SK-N-SH treated with all-trans-retinoic acid at 6 μM for 48 hours (cell line): ENCODE measurements at regions not wholly inside any gene's neighbourhood (a gene's known extent, or its start where the extent isn't known, plus 50 kb on each side); places are given as distances from the start of the nearest gene placed in this dataset.

Experiments used
- ATAC-seq: fragments of 200-7000 bp; cut with Tn5 transposase; 3 replicates; pipeline ENCODE4 v1.9.1; 2020; ENCODE audit warnings: mild to moderate bottlenecking, moderate library complexity
- ARNTL ChIP-seq: fragments of 450-650 bp; formaldehyde crosslinking; IDR thresholded peaks from 2 replicates; pipeline ENCODE4 v1.5.0; 2020; ENCODE audit warnings: low read depth, mild to moderate bottlenecking, moderate library complexity, borderline replicate concordance
- BACH2 ChIP-seq: fragments of 250-450 bp; sonication (Bioruptor Pico); IDR thresholded peaks from 2 replicates; pipeline ENCODE4 v1.9.0; 2021; ENCODE audit warnings: mild to moderate bottlenecking, borderline replicate concordance
- CSDC2 ChIP-seq: fragments of 250-450 bp; sonication (Bioruptor Pico); IDR thresholded peaks from 2 replicates; pipeline ENCODE4 v1.5.0; 2020; ENCODE audit warnings: mild to moderate bottlenecking, moderate library complexity
- ESRRG ChIP-seq: fragments of 250-450 bp; sonication (Bioruptor Pico); IDR thresholded peaks from 2 replicates; pipeline ENCODE4 v1.6.1; 2021; ENCODE audit warnings: mild to moderate bottlenecking
- GLIS3 ChIP-seq: fragments of 250-450 bp; sonication (Bioruptor Pico); IDR thresholded peaks from 2 replicates; pipeline ENCODE4 v1.5.0; 2020; ENCODE audit warnings: mild to moderate bottlenecking, moderate library complexity
- ISL1 ChIP-seq: fragments of 250-450 bp; sonication (Bioruptor Pico); IDR thresholded peaks from 2 replicates; pipeline ENCODE4 v2.1.2; 2022; ENCODE audit warnings: mild to moderate bottlenecking, moderate library complexity
- OSR1 ChIP-seq: fragments of 250-450 bp; sonication (Bioruptor Pico); IDR thresholded peaks from 2 replicates; pipeline ENCODE4 v1.8.0; 2022; ENCODE audit warnings: moderate library complexity, mild to moderate bottlenecking, inconsistent platforms
- PPARA ChIP-seq: fragments of 250-450 bp; sonication (Bioruptor Pico); IDR thresholded peaks from 2 replicates; pipeline ENCODE4 v1.5.0; 2020; ENCODE audit warnings: mild to moderate bottlenecking, borderline replicate concordance
- SNAI2 ChIP-seq: fragments of 250-450 bp; sonication (Bioruptor Pico); IDR thresholded peaks from 2 replicates; pipeline ENCODE4 v1.5.0; 2020; ENCODE audit warnings: mild to moderate bottlenecking, moderate library complexity
- TCF4 ChIP-seq: fragments of 250-450 bp; sonication (Bioruptor Pico); IDR thresholded peaks from 2 replicates; pipeline ENCODE4 v1.8.0; 2021; ENCODE audit warnings: mild to moderate bottlenecking, moderate library complexity, borderline replicate concordance
- TOX ChIP-seq: fragments of 250-450 bp; sonication (Bioruptor Pico); IDR thresholded peaks from 2 replicates; pipeline ENCODE4 v1.8.0; 2021; ENCODE audit warnings: mild to moderate bottlenecking, moderate library complexity, borderline replicate concordance
- ZC3H10 ChIP-seq: fragments of 250-450 bp; sonication (Bioruptor Pico); IDR thresholded peaks from 2 replicates; pipeline ENCODE4 v1.5.1; 2021; ENCODE audit warnings: mild to moderate bottlenecking, moderate library complexity
- ZFP3 ChIP-seq: fragments of 250-450 bp; sonication (Bioruptor Pico); IDR thresholded peaks from 2 replicates; pipeline ENCODE4 v1.5.0; 2020; ENCODE audit warnings: mild to moderate bottlenecking, moderate library complexity
- ZFP30 ChIP-seq: fragments of 450-650 bp; formaldehyde crosslinking; IDR thresholded peaks from 2 replicates; pipeline ENCODE4 v1.5.0; 2022; ENCODE audit warnings: mild to moderate bottlenecking, moderate library complexity
- ZNF565 ChIP-seq: fragments of 450-650 bp; formaldehyde crosslinking; conservative IDR thresholded peaks from 2 replicates; pipeline ENCODE4 v1.5.0; 2020; ENCODE audit warnings: low read depth, mild to moderate bottlenecking, moderate library complexity
- ZNF70 ChIP-seq: fragments of 450-650 bp; formaldehyde crosslinking; IDR thresholded peaks from 2 replicates; pipeline ENCODE4 v1.5.0; 2020; ENCODE audit warnings: mild to moderate bottlenecking, moderate library complexity
- ZNF8 ChIP-seq: fragments of 450-650 bp; formaldehyde crosslinking; IDR thresholded peaks from 2 replicates; pipeline ENCODE4 v1.5.0; 2020; ENCODE audit warnings: mild to moderate bottlenecking, moderate library complexity
- TF ChIP-seq, protein P1 (sequence below): fragments of 250-450 bp; sonication (Bioruptor Pico); IDR thresholded peaks from 2 replicates; pipeline ENCODE4 v1.5.1; 2021; ENCODE audit warnings: mild to moderate bottlenecking, moderate library complexity
- TF ChIP-seq, protein P2 (sequence below): fragments of 250-450 bp; sonication (Bioruptor Pico); IDR thresholded peaks from 2 replicates; pipeline ENCODE4 v1.8.0; 2021; ENCODE audit warnings: low read depth, mild to moderate bottlenecking, moderate library complexity, borderline replicate concordance
- TF ChIP-seq, protein P3 (sequence below): fragments of 250-450 bp; sonication (Bioruptor Pico); IDR thresholded peaks from 2 replicates; pipeline ENCODE4 v1.8.0; 2020; ENCODE audit warnings: mild to moderate bottlenecking, moderate library complexity, borderline replicate concordance
- TF ChIP-seq, protein P4 (sequence below): fragments of 250-450 bp; sonication (Bioruptor Pico); IDR thresholded peaks from 2 replicates; pipeline ENCODE4 v1.5.1; 2020; ENCODE audit warnings: low read depth, mild to moderate bottlenecking, moderate library complexity

DNA sequence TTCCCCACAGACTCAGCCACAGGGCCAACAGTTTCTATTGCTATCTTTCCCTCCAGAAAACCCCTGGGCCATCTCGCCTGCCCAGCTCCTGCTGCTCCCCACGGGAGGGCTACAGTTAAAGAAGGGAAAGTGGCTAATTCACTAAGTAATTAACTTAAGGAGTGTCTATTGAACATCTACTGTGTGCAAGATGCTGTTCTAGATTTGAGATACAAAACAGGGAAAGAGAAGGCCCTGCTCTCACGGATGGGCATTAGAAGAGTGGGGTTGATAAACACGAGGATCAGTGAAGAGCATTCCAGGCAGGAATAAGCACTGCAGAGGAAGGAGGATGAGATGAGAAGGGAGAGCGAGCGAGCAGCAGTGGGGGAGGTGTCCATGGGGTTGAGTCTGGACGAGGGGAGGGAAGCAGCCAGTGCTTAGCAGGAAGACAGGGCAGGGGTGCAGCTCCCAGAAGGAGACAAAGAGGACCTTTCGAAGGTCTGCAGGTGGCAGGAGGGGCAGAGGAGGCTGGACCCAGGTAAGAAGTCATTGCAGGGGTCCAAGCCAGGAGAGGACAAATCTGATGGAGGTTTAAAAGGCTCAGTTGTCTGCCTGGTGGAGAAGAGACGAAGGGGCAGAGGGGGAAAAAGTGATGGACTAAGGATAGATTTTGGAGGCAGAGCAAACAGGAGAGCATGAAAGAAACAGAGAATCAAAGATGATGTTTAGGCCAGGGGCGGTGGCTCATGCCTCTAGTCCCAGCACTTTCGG, 64.7 kb downstream of the KLF15 start:
- no peak for TF ChIP-seq TCF4 (CRISPR knock-in tag)
- no peak for TF ChIP-seq ISL1 (CRISPR knock-in tag)
- no peak for TF ChIP-seq ZC3H10 (CRISPR knock-in tag)
- TF ChIP-seq BACH2 = no peak
- TF ChIP-seq TOX (CRISPR knock-in tag) = no peak
- no peak for TF ChIP-seq SNAI2 (CRISPR knock-in tag)
- TF ChIP-seq, protein P1, sequence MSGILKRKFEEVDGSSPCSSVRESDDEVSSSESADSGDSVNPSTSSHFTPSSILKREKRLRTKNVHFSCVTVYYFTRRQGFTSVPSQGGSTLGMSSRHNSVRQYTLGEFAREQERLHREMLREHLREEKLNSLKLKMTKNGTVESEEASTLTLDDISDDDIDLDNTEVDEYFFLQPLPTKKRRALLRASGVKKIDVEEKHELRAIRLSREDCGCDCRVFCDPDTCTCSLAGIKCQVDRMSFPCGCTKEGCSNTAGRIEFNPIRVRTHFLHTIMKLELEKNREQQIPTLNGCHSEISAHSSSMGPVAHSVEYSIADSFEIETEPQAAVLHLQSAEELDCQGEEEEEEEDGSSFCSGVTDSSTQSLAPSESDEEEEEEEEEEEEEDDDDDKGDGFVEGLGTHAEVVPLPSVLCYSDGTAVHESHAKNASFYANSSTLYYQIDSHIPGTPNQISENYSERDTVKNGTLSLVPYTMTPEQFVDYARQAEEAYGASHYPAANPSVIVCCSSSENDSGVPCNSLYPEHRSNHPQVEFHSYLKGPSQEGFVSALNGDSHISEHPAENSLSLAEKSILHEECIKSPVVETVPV (CRISPR knock-in tag) = no peak
- TF ChIP-seq ESRRG (CRISPR knock-in tag) = no peak
- no peak for TF ChIP-seq ZFP3 (CRISPR knock-in tag)
- TF ChIP-seq OSR1 (CRISPR knock-in tag) = no peak
- ATAC-seq = no peak

DNA sequence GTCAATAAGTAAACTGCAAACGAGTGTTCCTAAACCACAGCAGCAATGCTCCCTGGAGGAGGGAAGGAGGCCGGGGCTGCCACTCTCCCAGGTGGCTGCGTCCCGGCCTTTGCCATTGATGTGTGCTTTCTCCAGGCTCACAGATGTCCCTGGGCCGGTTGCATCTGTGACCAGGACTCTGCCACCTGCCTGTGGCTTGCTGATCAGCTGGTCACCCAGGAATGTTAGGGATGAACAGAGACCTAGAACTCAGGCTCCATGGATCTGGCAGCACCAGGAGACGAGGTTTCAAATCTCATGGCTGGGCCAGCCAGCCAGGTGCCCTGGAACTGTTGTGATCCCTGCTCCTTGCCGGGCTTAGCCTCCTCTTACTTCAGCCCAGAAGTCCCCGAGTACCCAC, 65.7 kb downstream of the KLF15 start:
- ATAC-seq = no peak
- no peak for TF ChIP-seq TCF4 (CRISPR knock-in tag)
- TF ChIP-seq ISL1 (CRISPR knock-in tag) = no peak
- TF ChIP-seq PPARA (CRISPR knock-in tag) = no peak
- TF ChIP-seq, protein P2, sequence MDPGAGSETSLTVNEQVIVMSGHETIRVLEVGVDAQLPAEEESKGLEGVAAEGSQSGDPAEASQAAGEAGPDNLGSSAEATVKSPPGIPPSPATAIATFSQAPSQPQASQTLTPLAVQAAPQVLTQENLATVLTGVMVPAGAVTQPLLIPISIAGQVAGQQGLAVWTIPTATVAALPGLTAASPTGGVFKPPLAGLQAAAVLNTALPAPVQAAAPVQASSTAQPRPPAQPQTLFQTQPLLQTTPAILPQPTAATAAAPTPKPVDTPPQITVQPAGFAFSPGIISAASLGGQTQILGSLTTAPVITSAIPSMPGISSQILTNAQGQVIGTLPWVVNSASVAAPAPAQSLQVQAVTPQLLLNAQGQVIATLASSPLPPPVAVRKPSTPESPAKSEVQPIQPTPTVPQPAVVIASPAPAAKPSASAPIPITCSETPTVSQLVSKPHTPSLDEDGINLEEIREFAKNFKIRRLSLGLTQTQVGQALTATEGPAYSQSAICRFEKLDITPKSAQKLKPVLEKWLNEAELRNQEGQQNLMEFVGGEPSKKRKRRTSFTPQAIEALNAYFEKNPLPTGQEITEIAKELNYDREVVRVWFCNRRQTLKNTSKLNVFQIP (CRISPR knock-in tag) = no peak
- TF ChIP-seq CSDC2 = no peak
- no peak for TF ChIP-seq ESRRG (CRISPR knock-in tag)
- TF ChIP-seq, protein P1 (CRISPR knock-in tag) = no peak
- no peak for TF ChIP-seq ZFP3 (CRISPR knock-in tag)
- no peak for TF ChIP-seq ZNF70 (CRISPR knock-in tag)
- no peak for TF ChIP-seq ZC3H10 (CRISPR knock-in tag)
- no peak for TF ChIP-seq ARNTL (CRISPR knock-in tag)
- no peak for TF ChIP-seq ZFP30
- TF ChIP-seq, protein P3, sequence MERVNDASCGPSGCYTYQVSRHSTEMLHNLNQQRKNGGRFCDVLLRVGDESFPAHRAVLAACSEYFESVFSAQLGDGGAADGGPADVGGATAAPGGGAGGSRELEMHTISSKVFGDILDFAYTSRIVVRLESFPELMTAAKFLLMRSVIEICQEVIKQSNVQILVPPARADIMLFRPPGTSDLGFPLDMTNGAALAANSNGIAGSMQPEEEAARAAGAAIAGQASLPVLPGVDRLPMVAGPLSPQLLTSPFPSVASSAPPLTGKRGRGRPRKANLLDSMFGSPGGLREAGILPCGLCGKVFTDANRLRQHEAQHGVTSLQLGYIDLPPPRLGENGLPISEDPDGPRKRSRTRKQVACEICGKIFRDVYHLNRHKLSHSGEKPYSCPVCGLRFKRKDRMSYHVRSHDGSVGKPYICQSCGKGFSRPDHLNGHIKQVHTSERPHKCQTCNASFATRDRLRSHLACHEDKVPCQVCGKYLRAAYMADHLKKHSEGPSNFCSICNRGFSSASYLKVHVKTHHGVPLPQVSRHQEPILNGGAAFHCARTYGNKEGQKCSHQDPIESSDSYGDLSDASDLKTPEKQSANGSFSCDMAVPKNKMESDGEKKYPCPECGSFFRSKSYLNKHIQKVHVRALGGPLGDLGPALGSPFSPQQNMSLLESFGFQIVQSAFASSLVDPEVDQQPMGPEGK (CRISPR knock-in tag) = no peak
- TF ChIP-seq TOX (CRISPR knock-in tag) = no peak
- TF ChIP-seq ZNF8 (CRISPR knock-in tag) = no peak
- no peak for TF ChIP-seq OSR1 (CRISPR knock-in tag)

DNA sequence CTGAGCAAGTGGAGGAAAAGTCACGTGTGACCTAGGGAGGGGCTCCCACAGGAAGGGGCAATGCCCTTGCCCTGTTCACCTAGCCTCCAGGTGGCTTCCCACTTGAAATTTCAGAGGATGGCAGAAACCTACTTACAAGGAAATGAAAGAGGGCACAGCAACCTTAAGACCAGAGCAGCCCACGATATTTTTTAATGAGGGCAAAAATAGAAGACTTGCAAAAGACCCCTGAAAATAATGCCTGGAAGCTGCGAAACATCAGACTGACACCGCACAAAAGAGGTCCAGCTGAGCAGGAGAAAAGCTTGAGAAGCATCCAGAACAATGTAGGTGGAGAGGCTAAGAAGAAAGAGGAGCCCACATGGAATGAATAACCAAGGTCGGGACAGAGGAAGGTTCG, 66.1 kb downstream of the KLF15 start:
- TF ChIP-seq, protein P2 (CRISPR knock-in tag) = no peak
- TF ChIP-seq ZNF70 (CRISPR knock-in tag) = no peak
- no peak for TF ChIP-seq ESRRG (CRISPR knock-in tag)
- no peak for TF ChIP-seq TCF4 (CRISPR knock-in tag)
- TF ChIP-seq, protein P1 (CRISPR knock-in tag) = no peak
- no peak for TF ChIP-seq ZNF8 (CRISPR knock-in tag)
- no peak for TF ChIP-seq ZNF565
- no peak for TF ChIP-seq TOX (CRISPR knock-in tag)
- no peak for TF ChIP-seq GLIS3 (CRISPR knock-in tag)
- TF ChIP-seq, protein P4, sequence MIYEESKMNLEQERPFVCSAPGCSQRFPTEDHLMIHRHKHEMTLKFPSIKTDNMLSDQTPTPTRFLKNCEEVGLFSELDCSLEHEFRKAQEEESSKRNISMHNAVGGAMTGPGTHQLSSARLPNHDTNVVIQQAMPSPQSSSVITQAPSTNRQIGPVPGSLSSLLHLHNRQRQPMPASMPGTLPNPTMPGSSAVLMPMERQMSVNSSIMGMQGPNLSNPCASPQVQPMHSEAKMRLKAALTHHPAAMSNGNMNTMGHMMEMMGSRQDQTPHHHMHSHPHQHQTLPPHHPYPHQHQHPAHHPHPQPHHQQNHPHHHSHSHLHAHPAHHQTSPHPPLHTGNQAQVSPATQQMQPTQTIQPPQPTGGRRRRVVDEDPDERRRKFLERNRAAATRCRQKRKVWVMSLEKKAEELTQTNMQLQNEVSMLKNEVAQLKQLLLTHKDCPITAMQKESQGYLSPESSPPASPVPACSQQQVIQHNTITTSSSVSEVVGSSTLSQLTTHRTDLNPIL = no peak
- TF ChIP-seq SNAI2 (CRISPR knock-in tag) = no peak
- TF ChIP-seq, protein P3 (CRISPR knock-in tag) = no peak
- TF ChIP-seq BACH2 = no peak
- no peak for TF ChIP-seq OSR1 (CRISPR knock-in tag)
- no peak for TF ChIP-seq ZC3H10 (CRISPR knock-in tag)
- no peak for ATAC-seq
